ENCODE measurements at regions not wholly inside any gene's neighbourhood (a gene's known extent, or its start where the extent isn't known, plus 50 kb on each side); places are given as distances from the start of the nearest gene placed in this dataset.

DNA sequence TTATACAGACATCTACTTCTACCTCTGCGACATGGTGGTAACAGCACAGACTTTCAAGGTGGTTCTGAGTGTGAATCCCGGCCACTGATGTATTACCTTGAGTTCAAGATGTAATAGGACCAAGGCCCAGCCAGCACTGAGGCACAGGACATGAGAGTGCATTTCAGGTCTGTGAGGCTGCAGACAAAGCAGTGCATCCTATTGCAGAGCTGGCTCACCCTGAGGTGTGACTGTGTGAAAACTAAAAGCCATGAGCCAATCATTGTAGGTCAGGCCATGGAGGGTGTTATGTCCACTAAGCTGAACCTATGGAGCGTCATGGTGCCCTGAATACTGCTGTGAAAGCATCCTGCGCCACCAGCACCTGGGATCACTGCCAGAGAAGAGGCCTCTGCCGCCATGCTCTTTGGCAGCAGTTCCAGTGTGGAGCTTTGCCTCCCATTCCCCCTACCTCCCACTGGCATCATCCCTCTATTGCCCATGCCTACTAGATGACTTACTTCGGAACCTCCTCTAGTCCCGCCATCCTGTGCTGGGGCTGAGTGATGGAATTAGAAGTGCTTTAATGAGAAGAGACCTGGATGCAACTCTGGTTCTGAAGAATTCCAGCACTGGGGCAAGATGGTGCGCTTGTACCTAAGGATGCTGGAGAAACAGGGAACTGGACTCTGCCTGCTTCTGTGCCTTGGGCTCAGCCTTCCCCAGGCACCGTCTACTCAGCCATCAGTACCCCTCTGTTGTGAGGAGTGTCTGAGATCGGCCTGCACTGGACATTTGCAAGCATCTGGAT is 112.0 kb upstream of the RMDN2 start:
- intact Hi-C loops (cut with micrococcal nuclease; ENCODE audit: unreplicated experiment) = no loop called here
- Histone ChIP-seq H3F3A (ENCODE audit: insufficient read depth, low read depth) (no peaks in the 10 kb centered on the region), H2AFZ (no peak overlapping the region), H3K4me2 (no peak overlapping the region), H3K27me3 (ENCODE audit: insufficient read depth, low read depth) (no peaks in the 10 kb centered on the region), H3K79me2 (ENCODE audit: low read depth) (no peaks in the 10 kb centered on the region), H3K4me1 (replicated peaks; ENCODE audit: insufficient read depth) (no peaks in the 10 kb centered on the region), H3K4me3 (no peak overlapping the region), H3K9me3 (ENCODE audit: insufficient read depth, low read depth) (peaks cover 3% of the 10 kb centered on the region; the same call in 1 of the 2 replicates), H3K36me3 (ENCODE audit: low read depth) (no peaks in the 10 kb centered on the region), H3K27ac (no peak overlapping the region), H4K20me1 (ENCODE audit: insufficient read depth) (no peaks in the 10 kb centered on the region), H3K9me2 (ENCODE audit: insufficient read depth) (no peaks in the 10 kb centered on the region)
- no peak for TF ChIP-seq CTCF (conservative IDR thresholded peaks at IDR 0.05)
- TF ChIP-seq EZH2 (IDR thresholded peaks at IDR 0.05; ENCODE audit: low read depth) = no peak
- ChIA-PET POLR2A (ENCODE audit: unreplicated experiment) (no interaction called here), CTCF (no interaction called here)
- BruUV-seq (replicated peaks) = no TSS peak
- no peak for DNase-seq

- Histone ChIP-seq H3F3A (ENCODE audit: insufficient read depth, low read depth) (no peaks in the 10 kb centered on the region), H3K27me3 (ENCODE audit: insufficient read depth, low read depth) (no peaks in the 10 kb centered on the region), H3K79me2 (ENCODE audit: low read depth) (no peaks in the 10 kb centered on the region), H3K9me3 (ENCODE audit: insufficient read depth, low read depth) (0 out of 2 replicates have a peak, but pooled peaks cover 5% of the 10 kb centered on the region), H2AFZ (no peak overlapping the region), H4K20me1 (ENCODE audit: insufficient read depth) (no peaks in the 10 kb centered on the region), H3K36me3 (ENCODE audit: low read depth) (no peaks in the 10 kb centered on the region), H3K27ac (no peak overlapping the region), H3K4me3 (no peak overlapping the region), H3K4me2 (no peak overlapping the region), H3K9me2 (ENCODE audit: insufficient read depth) (no peaks in the 10 kb centered on the region), H3K4me1 (replicated peaks; ENCODE audit: insufficient read depth) (no peaks in the 10 kb centered on the region)
- intact Hi-C loops (cut with micrococcal nuclease; ENCODE audit: unreplicated experiment) = no loop called here
- no peak for TF ChIP-seq EZH2 (IDR thresholded peaks at IDR 0.05; ENCODE audit: low read depth)
- TF ChIP-seq CTCF (conservative IDR thresholded peaks at IDR 0.05) = no peak
- peak in 1 of 2 experiments; percentile 50 for DNase-seq
- BruUV-seq (replicated peaks) = no TSS peak
- ChIA-PET CTCF (no interaction called here), POLR2A (ENCODE audit: unreplicated experiment) (interaction anchor here (0.7 kb wide), 1 partner anchor 289 kb away, joined by 4 read pairs; no protein-coding TSS in a partner anchor)
Observed at GRCh38 chr2:37816036-37816435, 109.1 kb upstream of the RMDN2 start.

- CTCF ChIA-PET = no interaction called here
- no TSS peak for BruUV-seq (replicated peaks)
- no peak for DNase-seq
Observed at GRCh38 chr2:37816686-37817085, 108.4 kb upstream of the RMDN2 start.

More at GRCh38 chr2:37816686-37817085, 108.4 kb upstream of the RMDN2 start:
- Histone ChIP-seq H3K9me3 (ENCODE audit: insufficient read depth, low read depth) (0 out of 2 replicates have a peak, but pooled peaks cover 5% of the 10 kb centered on the region), H3K27me3 (ENCODE audit: insufficient read depth, low read depth) (no peaks in the 10 kb centered on the region), H3K27ac (no peak overlapping the region), H4K20me1 (ENCODE audit: insufficient read depth) (no peaks in the 10 kb centered on the region), H3K4me3 (no peak overlapping the region), H3F3A (ENCODE audit: insufficient read depth, low read depth) (0 out of 2 replicates have a peak, but pooled peaks cover 2% of the 10 kb centered on the region), H2AFZ (no peak overlapping the region), H3K9me2 (ENCODE audit: insufficient read depth) (no peaks in the 10 kb centered on the region), H3K36me3 (ENCODE audit: low read depth) (no peaks in the 10 kb centered on the region), H3K79me2 (ENCODE audit: low read depth) (no peaks in the 10 kb centered on the region), H3K4me1 (replicated peaks; ENCODE audit: insufficient read depth) (no peaks in the 10 kb centered on the region), H3K4me2 (no peak overlapping the region)
- intact Hi-C loops (cut with micrococcal nuclease; ENCODE audit: unreplicated experiment) = no loop called here
- no peak for TF ChIP-seq EZH2 (IDR thresholded peaks at IDR 0.05; ENCODE audit: low read depth)
- TF ChIP-seq CTCF (conservative IDR thresholded peaks at IDR 0.05) = no peak
- POLR2A ChIA-PET (ENCODE audit: unreplicated experiment) = no interaction called here
